ENCODE measurements at regions not wholly inside any gene's neighbourhood (a gene's known extent, or its start where the extent isn't known, plus 50 kb on each side); places are given as distances from the start of the nearest gene placed in this dataset.
A peak's percentile ranks its signal among the peaks of the same experiment; 100 is the strongest.

- no peak for TF ChIP-seq ZBTB33 (IDR thresholded peaks at IDR 0.05; ENCODE audit: extremely low read depth, insufficient replicate concordance, low read length)
- peak; percentile 62 to 90 (median 79) for TF ChIP-seq CTCF (IDR thresholded peaks at IDR 0.05 in 2 of 3, conservative IDR thresholded peaks at IDR 0.05 in 1 of 3; ENCODE audit: borderline replicate concordance in 1 of 3, insufficient read depth in 1 of 3, low read depth in 2 of 3, low read length in 2 of 3)
- TF ChIP-seq CBX3 (IDR thresholded peaks at IDR 0.05; ENCODE audit: low read depth) = no peak
- no peak for TF ChIP-seq MAX (IDR thresholded peaks at IDR 0.05)
- TF ChIP-seq ELF1 (IDR thresholded peaks at IDR 0.05; ENCODE audit: borderline replicate concordance, low read depth) = no peak
- TF ChIP-seq TCF7L2 (IDR thresholded peaks at IDR 0.05; ENCODE audit: borderline replicate concordance, extremely low read depth, insufficient read depth, insufficient read length) = no peak
- no peak for TF ChIP-seq REST (IDR thresholded peaks at IDR 0.05; ENCODE audit: low read depth)
- no peak for TF ChIP-seq EGR1 (IDR thresholded peaks at IDR 0.05; ENCODE audit: low read depth)
- no peak for TF ChIP-seq EZH2 (IDR thresholded peaks at IDR 0.05)
Measured at GRCh38 chr14:38867561-38868150, 235.4 kb downstream of the SEC23A start.

Measured in HCT116 (cell line).